Astrocyte (in vitro differentiated cells and primary cell): ENCODE measurements at regions not wholly inside any gene's neighbourhood (a gene's known extent, or its start where the extent isn't known, plus 50 kb on each side); places are given as distances from the start of the nearest gene placed in this dataset.

Source experiments
- EZH2 ChIP-seq: IDR thresholded peaks from 2 replicates; pipeline ENCODE4 v1.6.1; 2012; ENCODE audit warnings: mild to moderate bottlenecking, low read length, inconsistent platforms; ENCODE audit not compliant: insufficient read depth
- TF ChIP-seq, protein P1 (sequence below): IDR thresholded peaks from 2 replicates; pipeline ENCODE4 v1.5.1; 2011; ENCODE audit warnings: low read depth, mild to moderate bottlenecking, inconsistent platforms, low read length, moderate library complexity; ENCODE audit not compliant: insufficient read depth

DNA sequence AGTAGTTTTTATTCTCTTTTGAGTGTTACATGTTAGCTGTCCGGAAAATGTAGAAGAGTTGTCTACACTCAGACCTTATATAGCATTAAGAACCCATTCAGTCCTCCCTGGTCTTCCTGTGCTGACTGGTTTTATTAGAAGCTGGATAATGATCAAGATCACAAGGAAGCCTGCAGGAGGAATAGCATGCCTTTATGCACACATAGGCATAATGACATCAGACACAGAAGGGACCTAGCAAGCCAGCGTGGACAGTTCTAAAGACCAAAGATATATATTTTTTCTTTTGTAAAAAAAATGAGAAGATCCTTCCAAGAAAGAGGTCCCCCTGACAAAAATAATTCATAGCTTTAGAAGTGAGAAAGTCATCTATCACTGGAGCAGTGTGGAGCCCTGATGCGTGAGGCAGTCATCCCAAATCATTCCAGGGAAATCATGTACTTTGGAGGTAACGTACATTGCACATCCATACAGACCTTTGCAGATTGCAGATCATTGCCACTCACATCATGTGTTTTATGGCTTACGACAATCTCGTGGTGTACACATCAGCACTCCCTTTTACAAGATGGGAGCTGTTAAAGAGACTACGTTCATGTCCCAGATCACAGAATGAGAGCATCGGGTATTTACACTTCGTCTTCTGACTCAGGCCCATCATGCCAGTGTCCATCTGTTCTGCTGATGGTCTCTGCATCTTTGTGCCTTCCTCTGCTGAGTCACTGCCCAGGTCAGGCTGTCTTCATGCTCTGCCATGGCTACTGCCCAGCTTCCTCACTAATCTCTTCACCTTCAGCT lies 334.0 kb downstream of the SOCS6 start:
- TF ChIP-seq, protein P1, sequence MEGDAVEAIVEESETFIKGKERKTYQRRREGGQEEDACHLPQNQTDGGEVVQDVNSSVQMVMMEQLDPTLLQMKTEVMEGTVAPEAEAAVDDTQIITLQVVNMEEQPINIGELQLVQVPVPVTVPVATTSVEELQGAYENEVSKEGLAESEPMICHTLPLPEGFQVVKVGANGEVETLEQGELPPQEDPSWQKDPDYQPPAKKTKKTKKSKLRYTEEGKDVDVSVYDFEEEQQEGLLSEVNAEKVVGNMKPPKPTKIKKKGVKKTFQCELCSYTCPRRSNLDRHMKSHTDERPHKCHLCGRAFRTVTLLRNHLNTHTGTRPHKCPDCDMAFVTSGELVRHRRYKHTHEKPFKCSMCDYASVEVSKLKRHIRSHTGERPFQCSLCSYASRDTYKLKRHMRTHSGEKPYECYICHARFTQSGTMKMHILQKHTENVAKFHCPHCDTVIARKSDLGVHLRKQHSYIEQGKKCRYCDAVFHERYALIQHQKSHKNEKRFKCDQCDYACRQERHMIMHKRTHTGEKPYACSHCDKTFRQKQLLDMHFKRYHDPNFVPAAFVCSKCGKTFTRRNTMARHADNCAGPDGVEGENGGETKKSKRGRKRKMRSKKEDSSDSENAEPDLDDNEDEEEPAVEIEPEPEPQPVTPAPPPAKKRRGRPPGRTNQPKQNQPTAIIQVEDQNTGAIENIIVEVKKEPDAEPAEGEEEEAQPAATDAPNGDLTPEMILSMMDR: no peak
- TF ChIP-seq EZH2: no peak
